OCI-LY7 (cell line): ENCODE measurements at regions not wholly inside any gene's neighbourhood (a gene's known extent, or its start where the extent isn't known, plus 50 kb on each side); places are given as distances from the start of the nearest gene placed in this dataset.

Experiments used
- BruUV-seq: library from RNA; stranded (reverse); fragments of 400-500 nt; replicated peaks from 2 replicates; lab custom pipeline; 2021; lab: Mats Ljungman, UMichigan
- CTCF ChIA-PET: fragments of 300-600 bp; sonication (Branson Sonifier 250); formaldehyde crosslinking; loops from one replicate; lab custom pipeline; 2022; ENCODE audit warnings: antibody characterized with exemption; ENCODE audit not compliant: unreplicated experiment; lab: Charles Lee
- POLR2A ChIA-PET: fragments of 300-600 bp; sonication (Branson Sonifier 250); formaldehyde crosslinking; loops from one replicate; lab custom pipeline; 2022; ENCODE audit warnings: antibody characterized with exemption; lab: Charles Lee
- DNase-seq: peaks from one replicate; pipeline ENCODE4 v3.0.0-alpha.2; 2015; ENCODE audit warnings: low spot score
- H2AFZ ChIP-seq: fragments of 200-600 bp; sonication (generic), shearing (Covaris generic); 2 replicates; pipeline ENCODE4 v1.6.1; 2014; ENCODE audit warnings: mild to moderate bottlenecking, antibody characterized with exemption, low read length, moderate library complexity
- H3K27ac ChIP-seq: fragments of 200-600 bp; sonication (generic); 2 replicates; pipeline ENCODE4 v1.5.1; 2014; ENCODE audit warnings: mixed run types, low read depth, mild to moderate bottlenecking, moderate library complexity, low read length, inconsistent platforms; ENCODE audit not compliant: poor library complexity, severe bottlenecking
- H3K36me3 ChIP-seq: fragments of 200-600 bp; sonication (generic); 2 replicates; pipeline ENCODE4 v1.6.1; 2014; ENCODE audit warnings: mild to moderate bottlenecking, antibody characterized with exemption, low read length, moderate library complexity, mixed read lengths; ENCODE audit not compliant: insufficient read depth
- H3K4me1 ChIP-seq: fragments of 200-600 bp; sonication (generic); 2 replicates; pipeline ENCODE4 v1.5.1; 2014; ENCODE audit warnings: mild to moderate bottlenecking, low read length; ENCODE audit not compliant: insufficient read depth, poor library complexity, severe bottlenecking
- H3K4me2 ChIP-seq: fragments of 200-600 bp; sonication (generic); 2 replicates; pipeline ENCODE4 v1.6.1; 2014; ENCODE audit warnings: mild to moderate bottlenecking, low read length
- H3K4me3 ChIP-seq: fragments of 200-600 bp; sonication (generic); 2 replicates; pipeline ENCODE4 v1.5.1; 2014; ENCODE audit warnings: mild to moderate bottlenecking, low read depth, low read length; ENCODE audit not compliant: poor library complexity, severe bottlenecking
- H3K79me2 ChIP-seq: fragments of 200-600 bp; sonication (generic); 2 replicates; pipeline ENCODE4 v1.6.1; 2016; ENCODE audit warnings: low read depth, mild to moderate bottlenecking, low read length, moderate library complexity, mixed read lengths; ENCODE audit not compliant: insufficient read depth
- H3K9me2 ChIP-seq: fragments of 200-600 bp; sonication (generic); 2 replicates; pipeline ENCODE4 v1.6.1; 2016; ENCODE audit warnings: mild to moderate bottlenecking, low read length, mixed read lengths; ENCODE audit not compliant: insufficient read depth
- H3K9me3 ChIP-seq: fragments of 200-600 bp; sonication (generic); 2 replicates; pipeline ENCODE4 v1.6.1; 2014; ENCODE audit warnings: mild to moderate bottlenecking, mixed run types, low read length, mixed read lengths
- H4K20me1 ChIP-seq: fragments of 200-600 bp; sonication (generic); 2 replicates; pipeline ENCODE4 v1.6.1; 2014; ENCODE audit warnings: mild to moderate bottlenecking, antibody characterized with exemption, low read length, moderate library complexity, mixed read lengths; ENCODE audit not compliant: insufficient read depth
- EZH2phosphoT487 ChIP-seq: fragments of 200-600 bp; sonication (generic); IDR thresholded peaks from 2 replicates; pipeline ENCODE4 v1.6.1; 2018; ENCODE audit warnings: low read depth, borderline replicate concordance, mild to moderate bottlenecking, mixed run types, antibody characterized with exemption, low read length, moderate library complexity, mixed read lengths
- intact Hi-C: fragments of 100-400 bp; cut with micrococcal nuclease; formaldehyde crosslinking; loops from one replicate; pipeline ENCODE4 v1.10.0; 2022; ENCODE audit not compliant: unreplicated experiment
- TF ChIP-seq, protein P1 (sequence below): fragments of 200-600 bp; sonication (generic); conservative IDR thresholded peaks from 2 replicates; pipeline ENCODE4 v1.5.1; 2014; ENCODE audit warnings: mild to moderate bottlenecking, antibody characterized with exemption, low read length, moderate library complexity, mixed read lengths

DNA sequence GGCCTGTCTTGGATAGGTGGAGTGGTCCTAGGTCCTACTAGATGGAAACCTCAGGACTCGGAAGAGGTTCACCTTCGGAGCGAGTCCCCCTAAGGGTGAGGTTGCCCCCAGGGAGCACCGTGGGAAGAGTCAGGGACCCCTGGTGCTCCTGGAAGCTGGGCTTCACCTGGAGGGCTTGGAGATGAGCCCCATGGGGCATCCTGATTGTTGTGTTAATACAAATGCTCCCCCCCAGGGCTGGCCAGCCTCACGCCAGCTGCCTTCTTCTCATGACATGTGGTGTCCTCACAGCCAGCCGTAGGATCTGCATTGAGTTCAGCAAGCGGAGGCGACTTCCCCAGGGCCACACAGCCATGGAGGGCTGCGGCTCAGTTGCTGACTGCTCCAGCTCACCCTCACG lies 1487.5 kb downstream of the BRD1 start:
- BruUV-seq = no TSS peak
- DNase-seq = no peak
- H4K20me1 ChIP-seq = no peaks in the 10 kb centered on the region
- no peaks in the 10 kb centered on the region for H3K36me3 ChIP-seq
- CTCF ChIA-PET = no interaction called here
- no peaks in the 10 kb centered on the region for H3K79me2 ChIP-seq
- no peaks in the 10 kb centered on the region for H3K9me2 ChIP-seq
- POLR2A ChIA-PET = no interaction called here
- no peak overlapping the region for H3K4me2 ChIP-seq
- H3K4me3 ChIP-seq = no peak overlapping the region
- TF ChIP-seq EZH2phosphoT487 = no peak
- TF ChIP-seq, protein P1, sequence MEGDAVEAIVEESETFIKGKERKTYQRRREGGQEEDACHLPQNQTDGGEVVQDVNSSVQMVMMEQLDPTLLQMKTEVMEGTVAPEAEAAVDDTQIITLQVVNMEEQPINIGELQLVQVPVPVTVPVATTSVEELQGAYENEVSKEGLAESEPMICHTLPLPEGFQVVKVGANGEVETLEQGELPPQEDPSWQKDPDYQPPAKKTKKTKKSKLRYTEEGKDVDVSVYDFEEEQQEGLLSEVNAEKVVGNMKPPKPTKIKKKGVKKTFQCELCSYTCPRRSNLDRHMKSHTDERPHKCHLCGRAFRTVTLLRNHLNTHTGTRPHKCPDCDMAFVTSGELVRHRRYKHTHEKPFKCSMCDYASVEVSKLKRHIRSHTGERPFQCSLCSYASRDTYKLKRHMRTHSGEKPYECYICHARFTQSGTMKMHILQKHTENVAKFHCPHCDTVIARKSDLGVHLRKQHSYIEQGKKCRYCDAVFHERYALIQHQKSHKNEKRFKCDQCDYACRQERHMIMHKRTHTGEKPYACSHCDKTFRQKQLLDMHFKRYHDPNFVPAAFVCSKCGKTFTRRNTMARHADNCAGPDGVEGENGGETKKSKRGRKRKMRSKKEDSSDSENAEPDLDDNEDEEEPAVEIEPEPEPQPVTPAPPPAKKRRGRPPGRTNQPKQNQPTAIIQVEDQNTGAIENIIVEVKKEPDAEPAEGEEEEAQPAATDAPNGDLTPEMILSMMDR = no peak
- no peak overlapping the region for H2AFZ ChIP-seq
- no peaks in the 10 kb centered on the region for H3K9me3 ChIP-seq
- H3K4me1 ChIP-seq = no peaks in the 10 kb centered on the region
- no peak overlapping the region for H3K27ac ChIP-seq
- intact Hi-C loops = no loop called here

- ChIA-PET POLR2A (no interaction called here), CTCF (no interaction called here)
- no TSS peak for BruUV-seq
Measured at GRCh38 chr22:48338793-48339705, 1488.6 kb downstream of the BRD1 start.

More at GRCh38 chr22:48338793-48339705, 1488.6 kb downstream of the BRD1 start:
- no peaks in the 10 kb centered on the region for H3K9me2 ChIP-seq
- H3K79me2 ChIP-seq = no peaks in the 10 kb centered on the region
- H3K4me3 ChIP-seq = no peak overlapping the region
- no peak for TF ChIP-seq EZH2phosphoT487
- TF ChIP-seq, protein P1 = no peak
- no peak overlapping the region for H3K4me2 ChIP-seq
- H2AFZ ChIP-seq = no peak overlapping the region
- H3K27ac ChIP-seq = no peak overlapping the region
- no peaks in the 10 kb centered on the region for H3K4me1 ChIP-seq
- intact Hi-C loops = no loop called here
- no peaks in the 10 kb centered on the region for H4K20me1 ChIP-seq
- DNase-seq = no peak
- H3K9me3 ChIP-seq = no peaks in the 10 kb centered on the region
- H3K36me3 ChIP-seq = no peaks in the 10 kb centered on the region
